SK-N-SH (cell line): ENCODE measurements at regions not wholly inside any gene's neighbourhood (a gene's known extent, or its start where the extent isn't known, plus 50 kb on each side); places are given as distances from the start of the nearest gene placed in this dataset.

ENCODE experiments used
- CTCF ChIA-PET: fragments of 300-600, 350-600 bp; formaldehyde crosslinking; extraction: SDS; loops from one replicate; lab custom pipeline; 2021; lab: Yijun Ruan, JAX
- POLR2A ChIA-PET: fragments of 350-600 bp; sonication (Branson Sonifier 250); formaldehyde crosslinking; extraction: SDS; loops from one replicate; lab custom pipeline; 2020; ENCODE audit warnings: antibody characterized with exemption, inconsistent platforms; lab: Yijun Ruan, JAX
- DNase-seq: peaks from one replicate; pipeline ENCODE4 v3.0.0; 2012
- H2AFZ ChIP-seq: fragments of 200-600 bp; sonication (generic); 2 replicates; pipeline ENCODE4 v1.8.1; 2016; ENCODE audit warnings: antibody characterized with exemption, mild to moderate bottlenecking, low read depth
- H3F3A ChIP-seq: fragments of 200-600 bp; sonication (generic); replicated peaks from 2 replicates; pipeline ENCODE3; 2016; ENCODE audit warnings: antibody characterized with exemption, mild to moderate bottlenecking; ENCODE audit not compliant: insufficient read depth
- H3K27ac ChIP-seq, 2 experiments: fragments of 200-500 bp in 1 of 2; fragments of 200-600 bp in 1 of 2; sonication (Bioruptor generic) in 1 of 2; sonication (generic), shearing (Covaris generic) in 1 of 2; 2 replicates each; pipeline versions ENCODE4 v1.5.1 to v1.6.1; 2014 to 2016; ENCODE audit warnings: low read depth in 2 of 2, inconsistent platforms in 1 of 2, low read length in 1 of 2, mild to moderate bottlenecking in 1 of 2, mixed read lengths in 1 of 2
- H3K27me3 ChIP-seq: fragments of 200-600 bp; sonication (generic), shearing (Covaris generic); 2 replicates; pipeline ENCODE4 v1.6.1; 2016; ENCODE audit warnings: mixed run types; ENCODE audit not compliant: insufficient read depth
- H3K36me3 ChIP-seq, 2 experiments: fragments of 200-500 bp in 1 of 2; fragments of 200-600 bp in 1 of 2; sonication (Bioruptor generic) in 1 of 2; sonication (generic) in 1 of 2; replicated peaks in 1 of 2; 2 replicates each; pipeline versions ENCODE3 to v1.5.1; 2014 to 2016; ENCODE audit warnings: low read length in 1 of 2, mild to moderate bottlenecking in 1 of 2; ENCODE audit not compliant: insufficient read depth in 2 of 2, control insufficient read depth in 1 of 2
- H3K4me1 ChIP-seq, 2 experiments: fragments of 200-500 bp in 1 of 2; fragments of 200-600 bp in 1 of 2; sonication (Bioruptor generic) in 1 of 2; sonication (generic), shearing (Covaris generic) in 1 of 2; 2 replicates each; pipeline versions ENCODE4 v1.5.1 to v1.6.1; 2014 to 2016; ENCODE audit warnings: low read depth in 1 of 2, low read length in 1 of 2, mixed run types in 1 of 2; ENCODE audit not compliant: insufficient read depth in 2 of 2, control insufficient read depth in 1 of 2
- H3K4me2 ChIP-seq: fragments of 200-600 bp; sonication (generic), shearing (Covaris generic); 2 replicates; pipeline ENCODE4 v1.6.1; 2017; ENCODE audit warnings: mixed run types
- H3K4me3 ChIP-seq, 2 experiments: fragments of 200-500 bp in 1 of 2; fragments of 200-600 bp in 1 of 2; sonication (Bioruptor generic) in 1 of 2; sonication (generic), shearing (Covaris generic) in 1 of 2; 2 replicates each; pipeline versions ENCODE4 v1.5.1 to v1.8.1; 2014 to 2016; ENCODE audit warnings: low read depth in 2 of 2, inconsistent platforms in 1 of 2, low read length in 1 of 2, mild to moderate bottlenecking in 1 of 2, mixed read lengths in 1 of 2, moderate library complexity in 1 of 2
- H3K79me2 ChIP-seq: fragments of 200-600 bp; sonication (generic); 2 replicates; pipeline ENCODE4 v1.8.1; 2017; ENCODE audit warnings: mild to moderate bottlenecking; ENCODE audit not compliant: insufficient read depth
- H3K9ac ChIP-seq: fragments of 200-600 bp; sonication (generic); 2 replicates; pipeline ENCODE4 v1.6.1; 2017; ENCODE audit warnings: mixed run types
- H3K9me2 ChIP-seq: fragments of 200-600 bp; sonication (generic); 2 replicates; pipeline ENCODE4 v1.6.1; 2017; ENCODE audit warnings: mixed run types
- H3K9me3 ChIP-seq: fragments of 200-600 bp; sonication (generic); 2 replicates; pipeline ENCODE4 v1.6.1; 2017; ENCODE audit warnings: mixed run types, mild to moderate bottlenecking, moderate library complexity
- H4K20me1 ChIP-seq: fragments of 200-600 bp; sonication (generic); 2 replicates; pipeline ENCODE4 v1.6.1; 2017; ENCODE audit warnings: mild to moderate bottlenecking, mixed run types; ENCODE audit not compliant: insufficient read depth
- GATA2 ChIP-seq: sonication (generic); formaldehyde crosslinking; IDR thresholded peaks from 2 replicates; pipeline ENCODE4 v1.5.0; 2020; ENCODE audit warnings: mild to moderate bottlenecking, missing genetic modification reagents
- RCOR1 ChIP-seq: fragments of 150-350 bp; IDR thresholded peaks from 2 replicates; pipeline ENCODE4 v1.6.1; 2017; ENCODE audit warnings: antibody characterized with exemption, low read length
- RFX5 ChIP-seq: IDR thresholded peaks from 2 replicates; pipeline ENCODE4 v1.6.1; 2012; ENCODE audit warnings: mild to moderate bottlenecking, improper control_type of control experiment, low read length
- WGBS: methylation state at CpG from one replicate; pipeline ENCODE4 v1.1.6; 2017; ENCODE audit warnings: low lambda C conversion rate; 5-methylcytosine and 5-hydroxymethylcytosine counted together
- TF ChIP-seq, protein P1 (sequence below): IDR thresholded peaks from 2 replicates; pipeline ENCODE4 v1.6.1; 2012; ENCODE audit warnings: mild to moderate bottlenecking, low read depth, low read length, moderate library complexity
- TF ChIP-seq, protein P2 (sequence below): IDR thresholded peaks from 2 replicates; pipeline ENCODE4 v1.4.0; 2012; ENCODE audit warnings: low read depth
- TF ChIP-seq, protein P3 (sequence below): fragments of 150-350 bp; IDR thresholded peaks from 2 replicates; pipeline ENCODE4 v1.6.1; 2017; ENCODE audit warnings: antibody characterized with exemption, low read length, low read depth, borderline replicate concordance

DNA sequence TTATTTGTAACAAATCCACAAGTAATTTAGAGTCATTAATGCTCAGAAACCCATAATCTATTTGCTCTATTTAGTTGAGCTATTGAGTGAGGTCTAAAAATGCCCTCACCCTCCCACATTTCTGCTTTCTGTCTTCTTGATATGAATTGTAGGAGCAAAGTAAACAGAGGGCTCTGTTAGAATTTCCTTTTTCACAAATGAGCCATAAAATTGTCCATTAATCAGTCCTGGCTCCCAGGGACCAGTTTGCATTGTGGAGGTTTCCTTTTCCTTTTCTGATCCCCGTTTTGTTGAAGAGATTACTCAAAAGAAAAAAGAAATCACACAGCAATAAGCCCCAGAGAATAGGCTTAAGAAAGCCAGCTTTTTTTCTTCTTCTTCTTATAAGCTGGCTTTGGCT, 476.7 kb downstream of the EPHA4 start:
- H3K36me3 ChIP-seq, result no peaks in the 10 kb centered on the region
- H3K27ac ChIP-seq, result no peak overlapping the region
- no peaks in the 10 kb centered on the region; a peak in 2 of 4 replicates for H3K4me1 ChIP-seq
- no peak overlapping the region for H3K4me2 ChIP-seq
- no peak overlapping the region for H3K9ac ChIP-seq
- POLR2A ChIA-PET, result no interaction called here
- no peak overlapping the region for H2AFZ ChIP-seq
- H3K9me3 ChIP-seq, result no peaks in the 10 kb centered on the region
- TF ChIP-seq, protein P1, sequence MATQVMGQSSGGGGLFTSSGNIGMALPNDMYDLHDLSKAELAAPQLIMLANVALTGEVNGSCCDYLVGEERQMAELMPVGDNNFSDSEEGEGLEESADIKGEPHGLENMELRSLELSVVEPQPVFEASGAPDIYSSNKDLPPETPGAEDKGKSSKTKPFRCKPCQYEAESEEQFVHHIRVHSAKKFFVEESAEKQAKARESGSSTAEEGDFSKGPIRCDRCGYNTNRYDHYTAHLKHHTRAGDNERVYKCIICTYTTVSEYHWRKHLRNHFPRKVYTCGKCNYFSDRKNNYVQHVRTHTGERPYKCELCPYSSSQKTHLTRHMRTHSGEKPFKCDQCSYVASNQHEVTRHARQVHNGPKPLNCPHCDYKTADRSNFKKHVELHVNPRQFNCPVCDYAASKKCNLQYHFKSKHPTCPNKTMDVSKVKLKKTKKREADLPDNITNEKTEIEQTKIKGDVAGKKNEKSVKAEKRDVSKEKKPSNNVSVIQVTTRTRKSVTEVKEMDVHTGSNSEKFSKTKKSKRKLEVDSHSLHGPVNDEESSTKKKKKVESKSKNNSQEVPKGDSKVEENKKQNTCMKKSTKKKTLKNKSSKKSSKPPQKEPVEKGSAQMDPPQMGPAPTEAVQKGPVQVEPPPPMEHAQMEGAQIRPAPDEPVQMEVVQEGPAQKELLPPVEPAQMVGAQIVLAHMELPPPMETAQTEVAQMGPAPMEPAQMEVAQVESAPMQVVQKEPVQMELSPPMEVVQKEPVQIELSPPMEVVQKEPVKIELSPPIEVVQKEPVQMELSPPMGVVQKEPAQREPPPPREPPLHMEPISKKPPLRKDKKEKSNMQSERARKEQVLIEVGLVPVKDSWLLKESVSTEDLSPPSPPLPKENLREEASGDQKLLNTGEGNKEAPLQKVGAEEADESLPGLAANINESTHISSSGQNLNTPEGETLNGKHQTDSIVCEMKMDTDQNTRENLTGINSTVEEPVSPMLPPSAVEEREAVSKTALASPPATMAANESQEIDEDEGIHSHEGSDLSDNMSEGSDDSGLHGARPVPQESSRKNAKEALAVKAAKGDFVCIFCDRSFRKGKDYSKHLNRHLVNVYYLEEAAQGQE, result no peak
- TF ChIP-seq, protein P2, sequence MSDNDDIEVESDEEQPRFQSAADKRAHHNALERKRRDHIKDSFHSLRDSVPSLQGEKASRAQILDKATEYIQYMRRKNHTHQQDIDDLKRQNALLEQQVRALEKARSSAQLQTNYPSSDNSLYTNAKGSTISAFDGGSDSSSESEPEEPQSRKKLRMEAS, result no peak
- TF ChIP-seq GATA2 (CRISPR knock-in tag), result no peak
- TF ChIP-seq RCOR1, result no peak
- H3K79me2 ChIP-seq, result no peaks in the 10 kb centered on the region
- H3K27me3 ChIP-seq, result no peaks in the 10 kb centered on the region
- 0% methylated on average over 1 of the region's 1 CpG for WGBS
- no peak for DNase-seq
- H3F3A ChIP-seq, result peaks cover 8% of the 10 kb centered on the region
- H4K20me1 ChIP-seq, result no peaks in the 10 kb centered on the region
- no peak overlapping the region for H3K4me3 ChIP-seq
- no peaks in the 10 kb centered on the region for H3K9me2 ChIP-seq
- CTCF ChIA-PET, result interaction anchor here (0.8 kb wide), 1 partner anchor 20 kb away, joined by 3 read pairs; no protein-coding TSS in a partner anchor

DNA sequence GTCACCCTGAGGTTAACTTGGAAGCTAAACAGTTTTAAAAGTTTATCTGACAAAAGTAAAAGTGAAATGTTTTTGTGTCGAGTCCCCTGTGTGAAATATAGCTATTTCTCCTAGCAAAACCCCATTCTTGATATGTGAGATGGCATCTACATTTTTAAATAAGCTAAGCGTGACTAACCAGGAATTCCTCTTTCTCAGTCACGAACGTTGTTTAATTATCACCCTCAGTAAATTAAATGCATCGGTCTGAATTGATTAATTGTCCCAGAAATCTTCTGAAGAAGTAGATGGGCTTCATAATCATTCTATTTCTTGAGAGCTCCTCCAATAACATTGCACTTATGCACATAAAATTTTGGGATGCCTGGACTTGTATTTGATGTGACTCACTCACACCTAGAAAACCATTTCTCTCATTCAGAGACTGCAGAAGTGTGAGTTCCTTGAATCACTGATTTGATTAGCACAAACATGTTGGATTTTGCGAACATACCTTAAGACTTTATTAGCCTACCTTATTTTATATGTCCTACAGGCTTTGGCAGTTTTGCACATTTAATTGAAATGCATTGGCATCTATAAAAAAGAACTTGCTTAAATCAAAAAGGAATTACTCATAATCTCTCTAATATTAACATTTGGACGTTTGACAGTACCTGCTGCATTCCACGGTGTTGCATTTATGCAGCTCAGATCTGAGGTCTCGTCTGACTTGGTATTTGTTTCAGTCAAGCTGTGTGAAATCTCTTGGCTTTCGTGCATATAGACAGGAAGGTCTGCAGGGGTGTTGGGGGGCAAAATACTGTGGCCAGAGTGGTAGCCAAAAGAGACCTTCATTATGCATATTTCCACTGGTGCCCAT, 475.2 kb downstream of the EPHA4 start:
- no peaks in the 10 kb centered on the region for H3K9me3 ChIP-seq
- H3K4me1 ChIP-seq, result no peaks in the 10 kb centered on the region; a peak in 2 of 4 replicates
- POLR2A ChIA-PET, result no interaction called here
- DNase-seq, result no peak
- no peak for TF ChIP-seq RFX5
- TF ChIP-seq, protein P2, result no peak
- TF ChIP-seq, protein P3, sequence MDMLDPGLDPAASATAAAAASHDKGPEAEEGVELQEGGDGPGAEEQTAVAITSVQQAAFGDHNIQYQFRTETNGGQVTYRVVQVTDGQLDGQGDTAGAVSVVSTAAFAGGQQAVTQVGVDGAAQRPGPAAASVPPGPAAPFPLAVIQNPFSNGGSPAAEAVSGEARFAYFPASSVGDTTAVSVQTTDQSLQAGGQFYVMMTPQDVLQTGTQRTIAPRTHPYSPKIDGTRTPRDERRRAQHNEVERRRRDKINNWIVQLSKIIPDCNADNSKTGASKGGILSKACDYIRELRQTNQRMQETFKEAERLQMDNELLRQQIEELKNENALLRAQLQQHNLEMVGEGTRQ, result no peak
- no peaks in the 10 kb centered on the region for H3K9me2 ChIP-seq
- H3K4me3 ChIP-seq, result no peak overlapping the region
- peak overlapping the region; percentile 14; the same call in 1 of the 2 replicates for H3K4me2 ChIP-seq
- no peak overlapping the region for H2AFZ ChIP-seq
- H3K27ac ChIP-seq, result no peak overlapping the region
- CTCF ChIA-PET, result no interaction called here
- no peaks in the 10 kb centered on the region for H3K79me2 ChIP-seq
- 11% methylated on average over 10 of the region's 10 CpGs for WGBS
- no peaks in the 10 kb centered on the region for H4K20me1 ChIP-seq
- H3K36me3 ChIP-seq, result no peaks in the 10 kb centered on the region
- H3F3A ChIP-seq, result peaks cover 8% of the 10 kb centered on the region
- no peaks in the 10 kb centered on the region for H3K27me3 ChIP-seq
- no peak overlapping the region for H3K9ac ChIP-seq
